ENCODE measurements at regions not wholly inside any gene's neighbourhood (a gene's known extent, or its start where the extent isn't known, plus 50 kb on each side); places are given as distances from the start of the nearest gene placed in this dataset.
"Not testable (repeated sequence)": the region's sequence is repeated elsewhere in the genome, so short reads cannot be mapped to it uniquely, and the experiment has no call there.

- DNase-seq (ENCODE audit: low read depth, low spot score): no peak
Observed at GRCh38 chr4:117135634-117136354, 50.4 kb upstream of the TRAM1L1 start.

GRCh38 chr4:117137145-117137544 is 51.8 kb upstream of the TRAM1L1 start:
- DNase-seq (ENCODE audit: low read depth, low spot score): no peak

- DNase-seq (ENCODE audit: low read depth, low spot score): not testable (repeated sequence)
Observed at GRCh38 chr4:117138732-117139131, 53.4 kb upstream of the TRAM1L1 start.

GRCh38 chr4:117154251-117154650 is 68.9 kb upstream of the TRAM1L1 start:
- DNase-seq (ENCODE audit: low read depth, low spot score): no peak

- no peak for DNase-seq (ENCODE audit: low read depth, low spot score)
Observed at GRCh38 chr4:117156806-117157205, 71.4 kb upstream of the TRAM1L1 start.

- no peak for DNase-seq (ENCODE audit: low read depth, low spot score)
Observed at GRCh38 chr4:117157360-117157759, 72.0 kb upstream of the TRAM1L1 start.

GRCh38 chr4:117162976-117163375 is 77.6 kb upstream of the TRAM1L1 start:
- no peak for DNase-seq (ENCODE audit: low read depth, low spot score)

GRCh38 chr4:117164338-117164737 is 79.0 kb upstream of the TRAM1L1 start:
- no peak for DNase-seq (ENCODE audit: low read depth, low spot score)

GRCh38 chr4:117175369-117175768 is 90.0 kb upstream of the TRAM1L1 start:
- not testable (repeated sequence) for DNase-seq (ENCODE audit: low read depth, low spot score)

- no peak for DNase-seq (ENCODE audit: low read depth, low spot score)
Observed at GRCh38 chr4:117203231-117203630, 117.9 kb upstream of the TRAM1L1 start.

- no peak for DNase-seq (ENCODE audit: low read depth, low spot score)
Observed at GRCh38 chr4:117210551-117210950, 125.2 kb upstream of the TRAM1L1 start.

GRCh38 chr4:117224256-117224655 is 138.9 kb upstream of the TRAM1L1 start:
- DNase-seq (ENCODE audit: low read depth, low spot score): no peak

GRCh38 chr4:117225471-117225870 is 140.1 kb upstream of the TRAM1L1 start:
- DNase-seq (ENCODE audit: low read depth, low spot score): no peak

GRCh38 chr4:117227925-117228324 is 142.5 kb upstream of the TRAM1L1 start:
- DNase-seq (ENCODE audit: low read depth, low spot score): no peak

GRCh38 chr4:117239434-117239833 is 154.1 kb upstream of the TRAM1L1 start:
- DNase-seq (ENCODE audit: low read depth, low spot score): no peak

- DNase-seq (ENCODE audit: low read depth, low spot score): no peak
Observed at GRCh38 chr4:117249333-117249732, 164.0 kb upstream of the TRAM1L1 start.

GRCh38 chr4:117264072-117264471 is 178.7 kb upstream of the TRAM1L1 start:
- DNase-seq (ENCODE audit: low read depth, low spot score): no peak

GRCh38 chr4:117267317-117267716 is 181.9 kb upstream of the TRAM1L1 start:
- no peak for DNase-seq (ENCODE audit: low read depth, low spot score)

GRCh38 chr4:117284736-117285135 is 199.4 kb upstream of the TRAM1L1 start:
- DNase-seq (ENCODE audit: low read depth, low spot score): no peak

- DNase-seq (ENCODE audit: low read depth, low spot score): no peak
Observed at GRCh38 chr4:117293784-117294183, 208.4 kb upstream of the TRAM1L1 start.

- no peak for DNase-seq (ENCODE audit: low read depth, low spot score)
Observed at GRCh38 chr4:117302226-117302625, 216.8 kb upstream of the TRAM1L1 start.

- DNase-seq (ENCODE audit: low read depth, low spot score): no peak
Observed at GRCh38 chr4:117311215-117311614, 225.8 kb upstream of the TRAM1L1 start.

GRCh38 chr4:117311989-117312388 is 226.6 kb upstream of the TRAM1L1 start:
- DNase-seq (ENCODE audit: low read depth, low spot score): no peak

All from iPS DF 19.7 (cell line).